Duodenal mucosa (tissue), 2 donors: ENCODE measurements at regions not wholly inside any gene's neighbourhood (a gene's known extent, or its start where the extent isn't known, plus 50 kb on each side); places are given as distances from the start of the nearest gene placed in this dataset.

ENCODE experiments used
- H3K27ac ChIP-seq: one replicate; pipeline ENCODE4 v1.7.0; 2013; ENCODE audit warnings: low read depth, low read length
- H3K27me3 ChIP-seq, 2 donors: one replicate each; pipeline ENCODE4 v1.7.0; 2013; ENCODE audit warnings: low read length in 2 of 2, control low read depth in 1 of 2; ENCODE audit not compliant: insufficient read depth in 2 of 2, control insufficient read depth in 1 of 2
- H3K36me3 ChIP-seq, 2 donors: one replicate each; pipeline ENCODE4 v1.7.0; 2013; ENCODE audit warnings: low read length in 2 of 2, control low read depth in 1 of 2; ENCODE audit not compliant: insufficient read depth in 2 of 2, control insufficient read depth in 1 of 2
- H3K4me1 ChIP-seq, 2 donors: one replicate each; pipeline ENCODE4 v1.7.0; 2013; ENCODE audit warnings: low read length in 2 of 2, control low read depth in 1 of 2; ENCODE audit not compliant: insufficient read depth in 2 of 2, control insufficient read depth in 1 of 2
- H3K4me3 ChIP-seq, 2 donors: one replicate each; pipeline ENCODE4 v1.7.0; 2013; ENCODE audit warnings: low read length in 2 of 2, low read depth in 1 of 2
- H3K9ac ChIP-seq, 2 donors: one replicate each; pipeline ENCODE4 v1.7.0; 2013; ENCODE audit warnings: low read length in 2 of 2, low read depth in 1 of 2
- H3K9me3 ChIP-seq, 2 donors: one replicate each; pipeline ENCODE4 v1.7.0; 2013; ENCODE audit warnings: low read length in 2 of 2, control low read depth in 1 of 2; ENCODE audit not compliant: control insufficient read depth in 1 of 2

DNA sequence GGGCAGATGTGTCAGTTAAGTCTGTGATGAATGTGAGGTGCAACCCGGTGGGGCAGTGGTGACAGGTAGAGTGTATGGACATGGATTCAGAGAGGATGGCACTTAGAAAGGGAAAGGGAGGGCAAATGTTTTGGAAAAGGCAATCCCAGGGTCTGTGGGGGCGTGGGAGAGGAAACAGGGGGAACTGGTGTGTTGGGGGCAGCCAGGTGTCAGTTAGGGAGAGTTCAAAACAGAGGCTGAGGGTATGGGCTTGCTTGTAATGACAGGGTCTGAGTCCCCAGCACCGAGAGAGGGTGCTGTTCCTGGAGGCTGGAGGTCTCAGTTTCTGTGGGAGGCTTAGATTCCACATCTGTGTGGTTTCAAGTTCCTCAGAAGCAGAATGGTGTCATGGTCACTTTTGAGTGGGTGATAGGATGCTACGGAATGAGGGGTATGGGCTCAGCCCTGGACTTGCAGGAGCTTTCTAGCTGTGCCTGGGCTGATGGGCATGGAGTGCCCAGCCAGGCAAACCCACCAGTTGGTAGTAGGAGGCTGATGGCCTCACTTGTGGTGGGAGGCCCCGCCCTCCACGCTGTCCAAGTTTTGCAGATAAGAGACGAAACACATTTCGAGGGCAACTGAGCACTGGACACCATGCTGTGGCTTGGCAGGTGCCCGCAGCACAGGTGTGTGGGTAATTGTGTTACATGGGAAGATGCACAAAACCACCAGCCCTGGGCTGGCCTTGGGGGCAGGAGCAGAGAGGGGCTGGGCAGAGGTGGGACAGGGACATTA lies 209.4 kb downstream of the RPLP1 start:
- peaks cover 13 to 15% of the 10 kb centered on the region in 2 donors for H3K4me1 ChIP-seq
- H3K36me3 ChIP-seq, result no peaks in the 10 kb centered on the region
- H3K9ac ChIP-seq, result no peak overlapping the region
- H3K27me3 ChIP-seq, result peaks cover 3 to 9% of the 10 kb centered on the region in 2 donors
- no peaks in the 10 kb centered on the region for H3K9me3 ChIP-seq
- H3K4me3 ChIP-seq, result no peak overlapping the region
- H3K27ac ChIP-seq, result no peak overlapping the region

DNA sequence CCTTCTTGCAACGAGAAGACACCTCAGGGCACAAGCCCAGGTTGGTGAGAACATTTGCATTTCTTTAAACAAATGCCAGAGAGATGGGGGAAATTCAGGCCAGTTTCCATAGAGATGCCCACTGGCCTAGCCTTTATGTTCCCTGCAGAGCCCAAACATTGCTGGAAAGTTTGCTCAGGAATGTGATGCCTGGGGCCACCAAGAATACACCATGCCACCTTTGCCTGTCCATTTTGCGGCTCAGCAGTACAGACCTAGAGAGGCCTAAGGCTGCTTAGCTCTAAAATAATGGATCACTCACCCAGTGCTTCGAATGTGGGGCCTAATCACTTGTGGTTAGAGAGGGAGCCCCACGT lies 210.0 kb downstream of the RPLP1 start:
- Histone ChIP-seq H3K36me3 (no peaks in the 10 kb centered on the region), H3K9me3 (no peaks in the 10 kb centered on the region), H3K4me1 (peaks cover 15 to 18% of the 10 kb centered on the region in 2 donors), H3K9ac (no peak overlapping the region), H3K27me3 (peaks cover 3 to 9% of the 10 kb centered on the region in 2 donors), H3K27ac (no peak overlapping the region), H3K4me3 (no peak overlapping the region)

DNA sequence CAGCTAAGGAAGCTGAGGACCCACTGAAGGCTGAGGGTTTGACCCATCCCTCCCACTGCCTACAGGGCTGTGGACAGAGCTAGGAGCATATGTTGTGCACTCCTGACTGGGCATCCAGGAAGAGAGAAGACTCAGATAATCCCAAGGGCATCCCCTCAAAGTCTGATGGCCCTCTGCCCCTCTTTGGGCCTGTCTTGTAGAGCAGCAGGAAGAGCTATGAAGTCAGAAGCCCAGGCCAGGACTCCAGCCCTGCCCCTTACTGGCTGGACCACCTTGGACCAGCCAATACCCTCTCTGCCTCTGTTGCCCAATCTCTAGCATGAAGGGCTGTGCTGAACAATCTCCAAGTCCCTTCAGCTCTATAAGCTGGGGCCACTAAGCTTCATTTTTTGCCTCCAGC lies 210.8 kb downstream of the RPLP1 start:
- Histone ChIP-seq H3K4me1 (peaks cover 23 to 26% of the 10 kb centered on the region in 2 donors), H3K9me3 (no peaks in the 10 kb centered on the region)

DNA sequence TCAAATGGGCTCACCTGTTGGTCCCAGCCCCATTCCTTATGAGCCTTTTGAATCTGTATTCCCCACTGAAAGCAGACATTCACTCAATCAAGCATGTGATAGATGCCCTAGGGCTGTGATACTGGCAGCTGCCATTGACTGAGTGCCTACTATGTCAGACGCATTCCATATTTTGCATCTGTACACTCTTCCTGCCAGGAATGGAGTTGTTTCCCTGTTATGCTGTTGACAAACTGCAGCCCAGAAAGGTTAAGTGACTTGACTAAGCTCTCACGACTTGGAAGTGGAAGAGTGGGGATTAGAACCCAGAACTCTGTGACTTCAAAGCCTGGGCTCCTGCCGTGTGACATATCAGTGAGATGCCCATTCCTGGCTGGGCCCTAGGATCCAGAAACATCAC lies 211.4 kb downstream of the RPLP1 start:
- peaks cover 28 to 31% of the 10 kb centered on the region in 2 donors for H3K4me1 ChIP-seq
- H3K9me3 ChIP-seq, result no peaks in the 10 kb centered on the region
- no peak overlapping the region for H3K9ac ChIP-seq
- H3K4me3 ChIP-seq, result no peak overlapping the region
- peaks cover 3 to 9% of the 10 kb centered on the region in 2 donors for H3K27me3 ChIP-seq
- H3K27ac ChIP-seq, result no peak overlapping the region
- H3K36me3 ChIP-seq, result no peaks in the 10 kb centered on the region

More for the DNA sequence above, 210.8 kb downstream of the RPLP1 start:
- H3K27me3 ChIP-seq, result peaks cover 3 to 9% of the 10 kb centered on the region in 2 donors
- H3K36me3 ChIP-seq, result no peaks in the 10 kb centered on the region
- H3K27ac ChIP-seq, result no peak overlapping the region
- no peak overlapping the region for H3K4me3 ChIP-seq
- no peak overlapping the region for H3K9ac ChIP-seq

DNA sequence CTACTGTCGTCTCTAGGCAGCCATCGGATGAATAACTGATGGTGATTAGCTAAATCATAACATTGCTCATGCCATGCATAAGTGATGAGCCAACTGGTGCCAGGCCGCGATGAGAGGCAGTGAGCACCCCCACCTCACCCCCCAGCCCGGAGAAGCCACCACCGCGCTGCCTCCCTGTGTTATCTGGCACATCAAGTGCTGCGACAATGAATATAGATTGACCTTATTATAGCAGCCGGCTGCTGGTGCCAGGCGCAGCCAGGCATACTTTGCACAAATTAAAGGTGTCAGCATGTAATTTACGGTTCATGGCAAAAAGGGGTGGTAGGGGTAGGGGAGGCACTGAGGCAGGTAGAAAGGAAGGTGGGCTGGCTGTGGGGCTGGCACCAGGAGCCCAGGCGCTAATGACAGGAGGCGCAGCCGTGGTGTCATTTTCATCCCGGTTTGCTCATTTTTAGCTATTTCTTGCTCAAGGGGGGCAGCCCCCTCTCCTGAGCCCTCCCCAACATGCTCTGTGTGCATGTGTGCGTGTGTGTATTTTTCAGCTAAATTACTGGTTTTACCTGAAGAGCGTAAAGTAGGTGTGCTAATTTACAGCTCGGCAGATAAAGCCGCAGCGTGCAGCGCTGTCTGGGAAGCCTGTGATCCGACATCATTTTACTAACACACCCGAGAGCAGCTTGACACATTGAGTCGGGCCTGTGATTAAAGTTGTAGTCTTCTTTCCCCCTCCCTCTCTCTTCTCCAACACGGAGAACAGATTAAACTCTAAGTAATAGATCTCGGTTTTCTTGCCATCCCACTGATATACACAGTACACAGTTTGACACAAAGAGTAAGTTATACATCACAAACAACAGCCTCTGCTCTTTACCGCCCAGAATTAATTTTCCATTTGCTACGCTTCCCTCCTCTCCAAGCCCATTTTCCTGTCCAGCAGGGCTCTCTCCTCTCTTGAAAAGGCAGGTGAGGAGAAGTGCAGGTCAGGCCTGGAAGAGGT lies 212.3 kb downstream of the RPLP1 start:
- Histone ChIP-seq H3K4me1 (peaks cover 35 to 38% of the 10 kb centered on the region in 2 donors), H3K4me3 (no peak overlapping the region)

DNA sequence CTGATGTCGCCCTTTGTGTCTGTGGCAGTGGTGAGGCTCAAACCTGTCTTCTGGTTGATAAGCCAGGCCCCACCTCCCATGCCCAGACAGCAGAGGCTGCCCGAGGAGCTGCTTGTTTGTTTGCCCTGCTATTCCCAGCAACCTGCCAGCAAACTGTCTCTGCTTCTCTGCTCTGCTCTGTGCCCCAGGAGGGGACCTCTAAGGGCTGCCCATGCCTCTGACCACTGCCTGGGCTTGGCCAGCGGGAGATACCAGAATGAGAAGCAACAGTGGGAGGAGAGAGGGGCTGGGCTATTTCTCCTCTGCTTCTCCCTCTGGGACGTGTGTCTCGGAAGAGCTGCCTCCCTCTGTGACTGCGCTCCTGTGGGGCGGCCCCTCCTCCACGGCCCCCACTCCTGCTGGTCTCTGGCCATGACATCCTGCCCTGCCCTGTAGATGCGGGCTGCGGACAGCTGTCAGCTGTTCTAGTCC lies 213.1 kb downstream of the RPLP1 start:
- no peak overlapping the region for H3K9ac ChIP-seq
- H3K36me3 ChIP-seq, result no peaks in the 10 kb centered on the region
- peaks cover 35 to 38% of the 10 kb centered on the region in 2 donors for H3K4me1 ChIP-seq
- H3K9me3 ChIP-seq, result no peaks in the 10 kb centered on the region
- H3K27ac ChIP-seq, result no peak overlapping the region
- H3K4me3 ChIP-seq, result no peak overlapping the region
- H3K27me3 ChIP-seq, result peaks cover 3 to 9% of the 10 kb centered on the region in 2 donors

More for the DNA sequence above, 212.3 kb downstream of the RPLP1 start:
- Histone ChIP-seq H3K27me3 (peaks cover 3 to 9% of the 10 kb centered on the region in 2 donors), H3K36me3 (no peaks in the 10 kb centered on the region), H3K9me3 (no peaks in the 10 kb centered on the region), H3K9ac (no peak overlapping the region), H3K27ac (no peak overlapping the region)

DNA sequence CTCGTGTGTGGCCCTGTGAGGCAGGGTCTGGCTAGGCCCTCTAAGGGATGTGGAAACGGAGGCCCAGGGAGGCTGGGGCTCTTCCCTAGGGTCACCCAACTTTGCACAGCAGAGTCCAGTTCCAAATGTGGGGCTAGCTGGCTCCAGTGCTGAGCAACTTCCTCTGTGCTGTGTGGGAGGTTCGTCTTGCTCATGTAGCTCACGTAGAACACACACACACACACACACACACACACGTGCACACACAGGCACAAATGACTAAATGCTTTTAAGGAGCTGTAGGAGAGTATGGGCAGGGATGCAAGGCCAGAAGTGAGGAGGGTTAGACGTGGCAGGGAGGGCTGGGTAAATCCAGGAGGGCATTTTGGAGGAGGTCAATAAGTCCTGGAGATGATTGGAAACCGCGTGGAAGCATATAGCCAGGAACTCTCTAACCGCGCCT lies 213.8 kb downstream of the RPLP1 start:
- no peak overlapping the region for H3K27ac ChIP-seq
- no peaks in the 10 kb centered on the region for H3K36me3 ChIP-seq
- H3K4me3 ChIP-seq, result no peak overlapping the region
- H3K9ac ChIP-seq, result no peak overlapping the region
- H3K4me1 ChIP-seq, result peaks cover 35 to 38% of the 10 kb centered on the region in 2 donors
- no peaks in the 10 kb centered on the region for H3K9me3 ChIP-seq
- H3K27me3 ChIP-seq, result peaks cover 3 to 9% of the 10 kb centered on the region in 2 donors

DNA sequence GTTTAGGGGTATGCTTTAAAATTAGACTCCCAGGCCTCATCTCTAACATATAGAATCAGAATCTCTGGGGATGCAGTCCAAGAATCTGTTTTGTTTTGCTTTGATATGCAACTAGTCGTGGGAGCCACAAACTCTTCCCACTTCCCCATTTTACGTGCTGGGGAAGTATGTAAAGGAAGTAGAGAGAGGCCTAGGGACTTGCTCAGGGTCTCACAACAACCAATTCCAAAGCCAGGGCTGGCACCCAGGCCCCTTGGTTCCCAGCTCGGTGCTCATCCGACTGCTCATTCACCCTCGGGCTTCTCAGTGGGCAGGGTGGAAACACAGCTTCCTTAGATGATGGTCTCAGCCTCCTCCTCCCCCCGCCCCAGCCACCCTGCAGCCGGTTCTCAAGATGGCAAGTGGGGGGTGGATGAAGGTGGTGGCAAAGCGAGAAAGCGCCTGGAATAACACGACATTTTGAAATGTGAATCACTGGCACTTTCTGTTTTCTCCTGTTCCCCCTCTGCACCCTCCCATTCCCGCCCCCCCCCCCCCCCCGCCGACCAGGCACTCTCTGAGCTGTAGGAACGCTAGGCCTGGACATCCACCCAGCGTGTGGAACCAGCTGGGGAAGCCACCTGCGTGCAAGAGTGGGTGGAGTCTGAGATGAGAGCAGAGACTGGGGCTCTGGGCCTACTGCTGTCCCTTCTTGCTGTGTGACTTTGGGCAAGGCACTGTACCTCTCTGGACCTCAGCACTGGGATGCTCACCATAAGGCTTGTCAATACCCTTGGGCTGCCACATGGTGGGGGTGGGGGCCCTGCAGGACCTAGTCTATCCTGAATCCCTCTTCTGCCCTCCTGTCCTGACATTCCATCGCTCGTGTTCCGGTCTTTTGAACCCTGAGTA lies 214.5 kb downstream of the RPLP1 start:
- Histone ChIP-seq H3K4me3 (no peak overlapping the region), H3K36me3 (no peaks in the 10 kb centered on the region), H3K9ac (no peak overlapping the region), H3K9me3 (no peaks in the 10 kb centered on the region), H3K4me1 (peaks cover 35 to 38% of the 10 kb centered on the region in 2 donors), H3K27ac (no peak overlapping the region), H3K27me3 (peaks cover 0 to 9% of the 10 kb centered on the region in 2 donors)

DNA sequence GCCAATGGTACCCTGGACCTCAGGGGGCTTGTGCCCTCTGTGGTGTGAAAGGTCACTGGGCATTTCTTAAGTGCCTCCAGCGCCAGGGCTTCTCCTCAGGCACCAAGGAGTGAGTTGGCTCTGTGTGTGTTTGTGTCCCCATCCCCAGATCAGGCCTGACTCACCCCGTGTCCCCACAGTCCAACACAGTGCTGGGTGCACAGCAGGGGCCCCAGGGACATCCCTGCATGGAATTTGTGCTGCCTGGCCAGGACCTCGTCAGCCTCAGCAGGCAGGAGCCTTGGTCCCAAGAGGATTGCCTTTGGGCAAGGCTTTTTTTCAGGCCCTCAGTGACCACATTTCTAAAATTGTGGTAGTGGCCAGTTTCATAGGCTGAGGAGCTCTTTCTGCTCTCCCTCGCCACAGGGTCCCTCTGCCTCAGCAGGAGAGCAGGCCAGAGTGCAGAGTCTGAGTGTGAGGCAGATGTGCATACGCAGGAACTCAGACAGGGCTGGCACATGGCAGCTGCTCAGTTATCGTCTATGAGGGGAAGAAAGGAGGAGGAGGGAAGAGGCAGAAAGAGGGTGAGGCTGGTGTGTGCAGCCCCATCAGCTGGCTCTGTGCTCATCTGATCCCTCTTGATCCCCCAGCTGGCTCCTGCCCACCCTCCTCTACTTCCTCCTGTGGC lies 215.6 kb downstream of the RPLP1 start:
- Histone ChIP-seq H3K9ac (no peak overlapping the region), H3K27me3 (peaks cover 0 to 9% of the 10 kb centered on the region in 2 donors), H3K9me3 (no peaks in the 10 kb centered on the region), H3K4me3 (no peak overlapping the region), H3K4me1 (peaks cover 35 to 38% of the 10 kb centered on the region in 2 donors), H3K36me3 (no peaks in the 10 kb centered on the region), H3K27ac (no peak overlapping the region)
